ENCODE measurements at regions not wholly inside any gene's neighbourhood (a gene's known extent, or its start where the extent isn't known, plus 50 kb on each side); places are given as distances from the start of the nearest gene placed in this dataset.

DNA sequence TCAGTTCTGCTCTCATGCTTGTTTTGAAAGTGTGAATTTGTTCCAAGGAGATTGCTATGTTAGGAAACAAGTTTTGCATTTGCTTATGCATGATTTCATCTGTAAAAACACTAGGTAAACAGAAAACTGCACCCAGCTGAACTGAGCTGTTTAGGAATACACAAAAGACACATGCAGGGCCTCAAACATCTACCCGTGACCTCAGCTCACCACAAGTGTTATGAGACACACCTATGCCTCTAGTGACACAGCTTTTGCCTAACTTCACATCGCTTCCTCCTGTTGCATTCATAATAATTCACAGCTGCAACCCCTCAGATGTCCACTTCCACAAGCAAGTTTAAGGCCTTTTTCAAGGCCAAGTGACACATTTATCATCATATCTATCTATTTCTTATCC is 98.0 kb upstream of the SLC24A3 start:
- H3K4me3 ChIP-seq: no peak overlapping the region
- DNase-seq: no peak
- H3K36me3 ChIP-seq (replicated peaks in 1 of 2): no peaks in the 10 kb centered on the region
- no peaks in the 10 kb centered on the region for H3K9me3 ChIP-seq (replicated peaks in 1 of 3)
- WGBS, 4 donors: 80 to 92% (median 84%) methylated on average over 2 of the region's 2 CpGs
- H3K27me3 ChIP-seq: no peaks in the 10 kb centered on the region
- no peaks in the 10 kb centered on the region for H3K4me1 ChIP-seq (replicated peaks in 1 of 2)
- no peak for TF ChIP-seq POLR2A (IDR thresholded peaks at IDR 0.05)
- TF ChIP-seq, protein P1, sequence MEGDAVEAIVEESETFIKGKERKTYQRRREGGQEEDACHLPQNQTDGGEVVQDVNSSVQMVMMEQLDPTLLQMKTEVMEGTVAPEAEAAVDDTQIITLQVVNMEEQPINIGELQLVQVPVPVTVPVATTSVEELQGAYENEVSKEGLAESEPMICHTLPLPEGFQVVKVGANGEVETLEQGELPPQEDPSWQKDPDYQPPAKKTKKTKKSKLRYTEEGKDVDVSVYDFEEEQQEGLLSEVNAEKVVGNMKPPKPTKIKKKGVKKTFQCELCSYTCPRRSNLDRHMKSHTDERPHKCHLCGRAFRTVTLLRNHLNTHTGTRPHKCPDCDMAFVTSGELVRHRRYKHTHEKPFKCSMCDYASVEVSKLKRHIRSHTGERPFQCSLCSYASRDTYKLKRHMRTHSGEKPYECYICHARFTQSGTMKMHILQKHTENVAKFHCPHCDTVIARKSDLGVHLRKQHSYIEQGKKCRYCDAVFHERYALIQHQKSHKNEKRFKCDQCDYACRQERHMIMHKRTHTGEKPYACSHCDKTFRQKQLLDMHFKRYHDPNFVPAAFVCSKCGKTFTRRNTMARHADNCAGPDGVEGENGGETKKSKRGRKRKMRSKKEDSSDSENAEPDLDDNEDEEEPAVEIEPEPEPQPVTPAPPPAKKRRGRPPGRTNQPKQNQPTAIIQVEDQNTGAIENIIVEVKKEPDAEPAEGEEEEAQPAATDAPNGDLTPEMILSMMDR (IDR thresholded peaks at IDR 0.05): no peak
- intact Hi-C loops (cut with DNase I): no loop called here
- no peak overlapping the region for H3K27ac ChIP-seq

DNA sequence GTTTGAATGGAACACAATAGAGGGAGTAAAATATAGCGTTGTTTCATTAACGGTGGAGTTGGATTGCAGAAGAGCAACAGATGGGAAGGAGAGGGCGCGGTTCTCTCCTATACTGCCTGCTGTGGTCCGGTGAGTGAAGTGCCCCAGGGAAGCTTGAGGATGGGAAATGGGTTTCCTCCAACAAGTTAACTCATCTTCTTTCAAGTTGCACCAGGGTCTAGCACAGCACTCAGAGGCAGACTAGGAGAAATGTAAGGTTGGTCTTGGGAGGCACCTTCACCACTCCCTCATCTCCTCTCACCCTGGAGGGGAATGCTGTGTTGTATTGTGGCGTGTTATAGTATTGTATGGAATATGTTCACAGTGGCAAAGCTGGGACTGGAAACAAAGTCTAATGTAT is 96.9 kb upstream of the SLC24A3 start:
- H3K9me3 ChIP-seq (replicated peaks in 1 of 3): no peaks in the 10 kb centered on the region
- H3K4me1 ChIP-seq (replicated peaks in 1 of 2): no peaks in the 10 kb centered on the region
- WGBS, 4 donors: 94 to 97% (median 95%) methylated on average over 6 of the region's 6 CpGs
- H3K4me3 ChIP-seq: no peak overlapping the region
- no peaks in the 10 kb centered on the region for H3K36me3 ChIP-seq (replicated peaks in 1 of 2)
- H3K27ac ChIP-seq: no peak overlapping the region
- no peak for DNase-seq
- H3K27me3 ChIP-seq: no peaks in the 10 kb centered on the region
- TF ChIP-seq POLR2A (IDR thresholded peaks at IDR 0.05): no peak
- intact Hi-C loops (cut with DNase I): no loop called here

DNA sequence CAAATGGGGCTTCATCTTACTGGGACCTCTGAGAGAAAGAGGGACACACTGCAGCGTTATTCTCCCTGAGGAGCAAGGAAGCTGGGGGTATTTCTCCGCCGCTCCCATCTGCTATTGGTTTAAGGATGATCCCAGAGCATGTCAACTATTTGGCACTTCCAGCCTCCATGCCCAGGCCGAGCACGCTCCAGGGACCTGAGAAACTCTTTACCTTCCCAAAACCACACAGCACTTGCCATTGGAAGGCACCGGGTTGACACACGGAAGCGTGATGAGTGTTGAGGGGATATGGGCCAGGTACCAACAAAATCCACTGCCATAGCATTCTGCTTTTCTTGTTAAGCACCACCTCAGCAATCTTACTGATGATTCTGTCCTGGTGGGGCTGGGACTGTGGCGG is 92.4 kb upstream of the SLC24A3 start:
- no peak overlapping the region for H3K27ac ChIP-seq
- intact Hi-C loops (cut with DNase I): no loop called here

DNA sequence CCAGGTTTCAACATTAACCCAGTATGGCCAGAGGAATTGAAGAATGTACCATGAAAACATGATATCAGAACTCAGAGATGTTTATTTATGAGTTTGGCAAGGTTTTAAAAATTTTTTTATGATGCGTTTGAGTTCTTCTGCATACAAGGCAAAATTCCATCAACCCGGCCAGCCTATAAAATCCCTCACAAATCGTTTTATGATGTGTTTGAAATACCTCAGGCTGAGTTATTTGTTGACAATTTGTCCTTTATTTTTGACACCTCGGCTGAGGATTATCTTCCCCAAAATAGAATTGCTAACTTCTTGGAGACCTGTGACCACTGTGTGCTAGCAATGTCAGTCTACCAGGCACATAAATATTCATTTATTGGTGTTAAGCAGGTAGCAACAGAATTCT is 91.9 kb upstream of the SLC24A3 start:
- H3K27me3 ChIP-seq: no peaks in the 10 kb centered on the region
- intact Hi-C loops (cut with DNase I): no loop called here
- no peak for DNase-seq
- no peaks in the 10 kb centered on the region for H3K4me1 ChIP-seq (replicated peaks in 1 of 2)
- no peak for TF ChIP-seq POLR2A (IDR thresholded peaks at IDR 0.05)
- TF ChIP-seq, protein P1 (IDR thresholded peaks at IDR 0.05): no peak
- no peaks in the 10 kb centered on the region for H3K36me3 ChIP-seq (replicated peaks in 1 of 2)
- H3K9me3 ChIP-seq (replicated peaks in 1 of 3): no peaks in the 10 kb centered on the region
- no peak overlapping the region for H3K27ac ChIP-seq
- no peak overlapping the region for H3K4me3 ChIP-seq
- WGBS, 4 donors: 59 to 76% (median 65%) methylated on average over 4 of the region's 4 CpGs

More for the DNA sequence above, 92.4 kb upstream of the SLC24A3 start:
- no peaks in the 10 kb centered on the region for H3K4me1 ChIP-seq (replicated peaks in 1 of 2)
- DNase-seq: no peak
- no peak for TF ChIP-seq POLR2A (IDR thresholded peaks at IDR 0.05)
- TF ChIP-seq, protein P1 (IDR thresholded peaks at IDR 0.05): no peak
- 80 to 93% (median 86%) methylated on average over 9 of the region's 9 CpGs for WGBS, 4 donors
- H3K9me3 ChIP-seq (replicated peaks in 1 of 3): no peaks in the 10 kb centered on the region
- H3K4me3 ChIP-seq: no peak overlapping the region
- H3K36me3 ChIP-seq (replicated peaks in 1 of 2): no peaks in the 10 kb centered on the region
- no peaks in the 10 kb centered on the region for H3K27me3 ChIP-seq

DNA sequence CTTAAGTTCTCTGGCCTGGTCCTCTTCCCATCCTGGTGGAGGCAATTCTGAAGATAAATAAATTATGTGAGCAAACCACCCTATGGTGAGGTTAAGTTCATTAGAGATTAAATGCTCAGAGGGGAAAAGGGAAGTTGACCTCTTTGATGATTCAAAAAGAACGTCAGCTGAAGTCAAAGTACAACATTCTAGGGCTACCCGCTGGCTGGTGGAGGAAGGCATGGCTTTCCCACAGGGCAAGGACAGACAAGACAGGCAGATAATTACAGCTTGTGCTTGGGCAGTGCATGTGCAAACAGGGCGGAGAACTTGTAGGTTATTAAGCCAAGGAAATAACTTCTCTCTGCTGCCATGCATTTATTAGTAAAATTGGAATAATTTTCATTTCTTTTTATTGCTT is 91.0 kb upstream of the SLC24A3 start:
- 65 to 82% (median 72%) methylated on average over 3 of the region's 3 CpGs for WGBS, 4 donors
- Histone ChIP-seq H3K4me3 (no peak overlapping the region), H3K9me3 (replicated peaks in 1 of 3) (no peaks in the 10 kb centered on the region), H3K4me1 (replicated peaks in 1 of 2) (no peaks in the 10 kb centered on the region), H3K36me3 (replicated peaks in 1 of 2) (no peaks in the 10 kb centered on the region), H3K27ac (no peak overlapping the region), H3K27me3 (no peaks in the 10 kb centered on the region)
- TF ChIP-seq, protein P1 (IDR thresholded peaks at IDR 0.05): no peak
- no peak for TF ChIP-seq POLR2A (IDR thresholded peaks at IDR 0.05)
- intact Hi-C loops (cut with DNase I): no loop called here
- no peak for DNase-seq

Data from adrenal gland (tissue), 9 donors.